OCI-LY3 (cell line): ENCODE measurements at regions not wholly inside any gene's neighbourhood (a gene's known extent, or its start where the extent isn't known, plus 50 kb on each side); places are given as distances from the start of the nearest gene placed in this dataset.

Experiments used
- EZH2phosphoT487 ChIP-seq: fragments of 200-600 bp; shearing (Covaris generic); IDR thresholded peaks from 2 replicates; pipeline ENCODE4 v1.6.1; 2018; ENCODE audit warnings: antibody characterized with exemption, mixed run types, low read depth
- TF ChIP-seq, protein P1 (sequence below): fragments of 200-600, 300-600 bp; sonication (generic); IDR thresholded peaks from 2 replicates; pipeline ENCODE4 v1.5.1; 2014; ENCODE audit warnings: antibody characterized with exemption, low read length, low read depth

DNA sequence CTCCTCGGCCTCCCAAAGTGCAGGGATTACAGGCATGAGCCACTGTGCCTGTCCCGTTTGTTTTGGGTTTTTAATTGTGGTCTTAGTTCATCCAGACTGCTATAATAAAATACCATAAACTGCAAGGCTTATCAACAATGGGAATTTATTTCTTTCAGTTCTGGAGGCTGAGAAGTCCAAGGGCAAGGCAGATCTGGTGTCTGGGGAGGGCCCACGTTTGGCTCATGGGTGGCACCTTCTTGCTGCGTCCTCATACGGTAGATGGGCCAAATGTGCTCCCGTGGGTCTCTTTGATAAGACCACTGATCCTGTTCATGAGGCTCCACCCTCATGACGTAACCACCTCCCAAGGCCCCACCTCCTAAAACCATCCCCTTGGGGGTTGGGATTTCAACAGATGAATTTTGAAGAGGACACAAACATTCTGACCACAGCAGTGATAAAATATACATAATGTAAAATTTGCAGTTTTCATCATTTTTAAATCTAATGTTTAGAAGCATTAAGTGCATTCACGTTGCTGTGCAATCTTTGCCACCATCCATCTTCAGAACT lies 133.4 kb upstream of the ERRFI1 start:
- TF ChIP-seq, protein P1, sequence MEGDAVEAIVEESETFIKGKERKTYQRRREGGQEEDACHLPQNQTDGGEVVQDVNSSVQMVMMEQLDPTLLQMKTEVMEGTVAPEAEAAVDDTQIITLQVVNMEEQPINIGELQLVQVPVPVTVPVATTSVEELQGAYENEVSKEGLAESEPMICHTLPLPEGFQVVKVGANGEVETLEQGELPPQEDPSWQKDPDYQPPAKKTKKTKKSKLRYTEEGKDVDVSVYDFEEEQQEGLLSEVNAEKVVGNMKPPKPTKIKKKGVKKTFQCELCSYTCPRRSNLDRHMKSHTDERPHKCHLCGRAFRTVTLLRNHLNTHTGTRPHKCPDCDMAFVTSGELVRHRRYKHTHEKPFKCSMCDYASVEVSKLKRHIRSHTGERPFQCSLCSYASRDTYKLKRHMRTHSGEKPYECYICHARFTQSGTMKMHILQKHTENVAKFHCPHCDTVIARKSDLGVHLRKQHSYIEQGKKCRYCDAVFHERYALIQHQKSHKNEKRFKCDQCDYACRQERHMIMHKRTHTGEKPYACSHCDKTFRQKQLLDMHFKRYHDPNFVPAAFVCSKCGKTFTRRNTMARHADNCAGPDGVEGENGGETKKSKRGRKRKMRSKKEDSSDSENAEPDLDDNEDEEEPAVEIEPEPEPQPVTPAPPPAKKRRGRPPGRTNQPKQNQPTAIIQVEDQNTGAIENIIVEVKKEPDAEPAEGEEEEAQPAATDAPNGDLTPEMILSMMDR = no peak
- no peak for TF ChIP-seq EZH2phosphoT487
